ENCODE measurements at regions not wholly inside any gene's neighbourhood (a gene's known extent, or its start where the extent isn't known, plus 50 kb on each side); places are given as distances from the start of the nearest gene placed in this dataset.

DNA sequence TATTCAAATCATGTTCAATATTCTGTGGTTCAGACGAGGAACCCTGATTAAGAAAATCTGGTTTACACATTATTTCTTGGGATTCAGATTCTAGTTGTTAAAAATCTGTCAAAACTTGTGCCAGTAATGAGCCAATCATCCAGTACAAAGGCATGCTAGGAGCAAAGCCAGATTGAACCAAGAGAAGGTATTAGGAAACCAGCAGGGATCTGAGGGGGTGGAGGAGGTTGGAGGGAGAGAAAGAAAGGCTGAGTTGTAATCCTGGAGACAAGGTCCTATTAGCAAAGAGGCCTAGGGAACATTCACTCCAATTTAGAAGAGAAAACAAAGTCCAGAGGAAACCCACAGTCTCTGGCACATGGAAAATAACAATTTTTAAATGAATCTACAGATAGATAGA is 352.9 kb downstream of the LTN1 start:
- Histone ChIP-seq H3K4me3 (no peak overlapping the region), H3K27me3 (no peaks in the 10 kb centered on the region), H3K9me3 (peaks cover 0 to 3% (median 0%) of the 10 kb centered on the region in 11 donors), H3K36me3 (no peaks in the 10 kb centered on the region), H3K4me1 (peaks cover 0 to 26% (median 4%) of the 10 kb centered on the region in 9 donors), H3K27ac (no peak overlapping the region)
- intact Hi-C loops (cut with DNase I), result loop anchor here in 5 of 10 donors (5.0 to 10.0 kb wide), 4 partner anchors 95 to 1947 kb away; no protein-coding TSS in a partner anchor
- TF ChIP-seq, protein P1, sequence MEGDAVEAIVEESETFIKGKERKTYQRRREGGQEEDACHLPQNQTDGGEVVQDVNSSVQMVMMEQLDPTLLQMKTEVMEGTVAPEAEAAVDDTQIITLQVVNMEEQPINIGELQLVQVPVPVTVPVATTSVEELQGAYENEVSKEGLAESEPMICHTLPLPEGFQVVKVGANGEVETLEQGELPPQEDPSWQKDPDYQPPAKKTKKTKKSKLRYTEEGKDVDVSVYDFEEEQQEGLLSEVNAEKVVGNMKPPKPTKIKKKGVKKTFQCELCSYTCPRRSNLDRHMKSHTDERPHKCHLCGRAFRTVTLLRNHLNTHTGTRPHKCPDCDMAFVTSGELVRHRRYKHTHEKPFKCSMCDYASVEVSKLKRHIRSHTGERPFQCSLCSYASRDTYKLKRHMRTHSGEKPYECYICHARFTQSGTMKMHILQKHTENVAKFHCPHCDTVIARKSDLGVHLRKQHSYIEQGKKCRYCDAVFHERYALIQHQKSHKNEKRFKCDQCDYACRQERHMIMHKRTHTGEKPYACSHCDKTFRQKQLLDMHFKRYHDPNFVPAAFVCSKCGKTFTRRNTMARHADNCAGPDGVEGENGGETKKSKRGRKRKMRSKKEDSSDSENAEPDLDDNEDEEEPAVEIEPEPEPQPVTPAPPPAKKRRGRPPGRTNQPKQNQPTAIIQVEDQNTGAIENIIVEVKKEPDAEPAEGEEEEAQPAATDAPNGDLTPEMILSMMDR (IDR thresholded peaks at IDR 0.05), result no peak
- ATAC-seq, result peak in 1 of 8 donors; percentile 39
- 85 to 91% methylated on average over 1 of the region's 1 CpG for WGBS, 2 donors
- no peak for DNase-seq

DNA sequence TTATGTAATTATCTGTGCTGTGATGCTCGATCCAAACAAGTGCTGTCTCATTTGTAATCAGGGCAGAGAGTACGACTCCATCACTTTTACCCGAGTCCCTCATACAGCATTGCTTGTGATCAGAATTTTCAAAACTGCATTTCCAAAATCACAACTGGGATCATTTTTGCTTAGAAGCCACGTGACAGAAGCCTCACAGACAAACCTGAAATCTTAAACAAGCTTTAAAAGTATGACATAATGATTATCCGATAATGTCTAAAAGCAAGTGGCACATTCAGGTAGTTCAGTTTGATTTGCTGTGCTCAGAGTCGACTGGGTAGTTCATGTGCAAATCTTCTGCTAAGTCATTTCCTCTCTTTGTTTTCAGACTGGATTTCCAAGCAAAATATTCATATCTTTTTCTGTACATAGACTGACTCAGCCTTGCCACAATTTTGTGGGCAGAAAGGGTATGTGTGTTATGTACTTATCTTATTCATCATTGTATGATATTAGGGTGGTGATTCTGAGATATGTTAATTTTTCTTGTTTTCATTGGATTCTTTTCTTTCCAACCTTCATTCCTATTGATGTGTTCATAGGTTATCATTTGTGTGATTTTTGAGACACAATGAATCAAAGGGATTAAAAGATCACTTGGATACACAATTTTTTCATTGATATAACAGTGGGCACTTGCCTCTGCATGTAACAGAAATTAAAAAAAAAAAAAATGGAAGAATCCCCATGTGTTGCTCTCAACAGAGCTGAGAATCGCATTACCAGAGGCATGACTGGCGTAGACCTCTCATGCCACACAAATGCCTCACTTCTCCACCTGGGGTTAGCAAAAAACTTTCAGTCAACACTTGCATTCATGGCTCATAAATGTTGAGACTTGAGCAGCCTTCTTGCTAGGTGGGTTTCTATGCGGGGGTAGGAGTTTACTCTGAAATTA is 355.7 kb downstream of the LTN1 start:
- intact Hi-C loops (cut with DNase I), result loop anchor here in 4 of 10 donors (5.0 to 10.0 kb wide), 3 partner anchors 98 to 105 kb away; no protein-coding TSS in a partner anchor
- TF ChIP-seq, protein P1 (IDR thresholded peaks at IDR 0.05), result no peak
- Histone ChIP-seq H3K4me3 (no peak overlapping the region), H3K36me3 (no peaks in the 10 kb centered on the region), H3K27ac (peak overlapping the region in 4 of 10 donors; percentile 32 to 89 (median 78)), H3K9me3 (no peaks in the 10 kb centered on the region), H3K27me3 (no peaks in the 10 kb centered on the region), H3K4me1 (peaks cover 4 to 53% (median 31%) of the 10 kb centered on the region in 9 donors)
- 79 to 86% methylated on average over 9 of the region's 9 CpGs for WGBS, 2 donors
- ATAC-seq (no peak), DNase-seq (no peak)

DNA sequence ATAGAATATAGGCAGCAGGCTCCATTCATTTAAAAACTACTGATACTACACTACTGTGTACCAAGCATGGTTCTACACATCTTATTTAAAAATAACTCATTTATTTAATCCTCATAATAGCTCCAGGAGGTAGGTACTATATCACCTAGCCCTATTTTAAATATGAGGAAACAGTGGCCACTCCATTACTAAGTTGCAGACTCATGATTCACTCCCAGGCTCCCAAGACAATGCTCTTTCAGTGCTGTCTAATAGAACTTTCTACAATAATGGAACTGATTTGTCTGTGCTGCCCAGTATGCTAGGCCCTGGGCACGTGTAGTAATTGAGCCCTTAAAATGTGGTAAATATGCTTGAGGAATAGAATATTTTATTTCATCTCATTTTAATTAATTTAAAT is 357.1 kb downstream of the LTN1 start:
- TF ChIP-seq, protein P1 (IDR thresholded peaks at IDR 0.05), result no peak

DNA sequence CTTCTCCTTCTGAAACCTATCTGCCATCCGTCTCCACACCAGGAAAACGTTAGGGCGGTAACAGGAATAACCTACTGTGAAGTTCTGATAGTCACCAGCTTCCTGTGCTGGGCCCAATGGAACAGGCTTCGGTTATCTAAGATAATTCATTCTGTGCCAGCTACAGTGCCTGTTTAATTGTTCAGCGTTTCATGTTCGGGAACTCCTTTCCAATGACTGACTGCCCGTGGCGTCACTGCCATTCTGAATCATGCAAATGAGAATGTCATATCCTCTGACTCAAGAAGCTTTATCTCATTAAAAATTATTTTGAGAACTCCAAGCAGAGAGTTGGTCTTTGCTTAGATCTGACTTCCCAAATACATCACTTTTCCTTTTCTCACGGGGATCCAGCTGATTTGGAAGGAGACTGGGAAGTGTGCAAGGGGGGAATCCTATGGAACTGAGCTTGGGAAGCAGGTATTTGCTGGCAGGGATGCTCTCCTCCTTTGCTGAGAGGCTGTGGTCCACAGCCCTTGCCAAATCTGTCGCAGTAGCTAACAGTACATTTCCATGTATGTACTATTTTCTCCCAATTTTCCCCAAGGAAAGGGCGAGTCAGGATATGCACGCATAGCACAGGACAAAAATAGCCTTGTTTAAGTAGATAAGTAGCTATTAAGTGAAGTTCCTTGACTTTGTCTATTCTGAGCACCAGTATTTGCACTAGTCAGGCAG is 358.7 kb downstream of the LTN1 start:
- Histone ChIP-seq H3K9me3 (no peaks in the 10 kb centered on the region), H3K27ac (peak overlapping the region; percentile 47 to 89 (median 80)), H3K4me3 (peak overlapping the region in 1 of 10 donors; percentile 3), H3K4me1 (peaks cover 4 to 56% (median 30%) of the 10 kb centered on the region in 9 donors), H3K27me3 (no peaks in the 10 kb centered on the region), H3K36me3 (no peaks in the 10 kb centered on the region)
- peak; percentile 73 to 95 (median 88) for ATAC-seq
- intact Hi-C loops (cut with DNase I), result loop anchor here in 5 of 10 donors (1.0 to 10.0 kb wide), 6 partner anchors 40 to 115 kb away; no protein-coding TSS in a partner anchor
- WGBS, 2 donors, result 24 to 31% methylated on average over 12 of the region's 12 CpGs
- DNase-seq, result peak; percentile 32 to 68
- TF ChIP-seq, protein P1 (IDR thresholded peaks at IDR 0.05), result no peak

More for the DNA sequence above, 357.1 kb downstream of the LTN1 start:
- Histone ChIP-seq H3K27me3 (no peaks in the 10 kb centered on the region), H3K4me1 (peaks cover 4 to 56% (median 30%) of the 10 kb centered on the region in 9 donors), H3K9me3 (no peaks in the 10 kb centered on the region), H3K4me3 (no peak overlapping the region), H3K36me3 (no peaks in the 10 kb centered on the region), H3K27ac (peak overlapping the region in 7 of 10 donors; percentile 76 to 89 (median 80))
- 84 to 98% methylated on average over 1 of the region's 1 CpG for WGBS, 2 donors
- DNase-seq (no peak), ATAC-seq (no peak)
- intact Hi-C loops (cut with DNase I), result loop anchor here in 5 of 10 donors (2.0 to 10.0 kb wide), 5 partner anchors 99 to 117 kb away; no protein-coding TSS in a partner anchor

Measured in heart right ventricle (tissue), 16 donors.